NB4 (cell line): ENCODE measurements at regions not wholly inside any gene's neighbourhood (a gene's known extent, or its start where the extent isn't known, plus 50 kb on each side); places are given as distances from the start of the nearest gene placed in this dataset.

Source experiments
- DNase-seq: peaks from one replicate; pipeline ENCODE4 v3.0.0; 2010; ENCODE audit warnings: low read depth
- H3K4me3 ChIP-seq: one replicate; pipeline ENCODE4 v1.5.1; 2011; ENCODE audit warnings: mild to moderate bottlenecking, low read depth, low read length, moderate library complexity
- MYC ChIP-seq: IDR thresholded peaks from 2 replicates; pipeline ENCODE4 v1.6.1; 2011; ENCODE audit warnings: low read depth, low read length
- POLR2A ChIP-seq: IDR thresholded peaks from 2 replicates; pipeline ENCODE4 v1.6.1; 2011; ENCODE audit warnings: mild to moderate bottlenecking; ENCODE audit not compliant: insufficient read length; ENCODE audit errors: extremely low read depth
- TF ChIP-seq, protein P1 (sequence below): IDR thresholded peaks from one replicate; pipeline ENCODE4 v1.5.1; 2012; ENCODE audit warnings: low read depth, low read length
- TF ChIP-seq, protein P2 (sequence below): IDR thresholded peaks from 2 replicates; pipeline ENCODE4 v1.6.1; 2011; ENCODE audit warnings: low read depth, low read length

DNA sequence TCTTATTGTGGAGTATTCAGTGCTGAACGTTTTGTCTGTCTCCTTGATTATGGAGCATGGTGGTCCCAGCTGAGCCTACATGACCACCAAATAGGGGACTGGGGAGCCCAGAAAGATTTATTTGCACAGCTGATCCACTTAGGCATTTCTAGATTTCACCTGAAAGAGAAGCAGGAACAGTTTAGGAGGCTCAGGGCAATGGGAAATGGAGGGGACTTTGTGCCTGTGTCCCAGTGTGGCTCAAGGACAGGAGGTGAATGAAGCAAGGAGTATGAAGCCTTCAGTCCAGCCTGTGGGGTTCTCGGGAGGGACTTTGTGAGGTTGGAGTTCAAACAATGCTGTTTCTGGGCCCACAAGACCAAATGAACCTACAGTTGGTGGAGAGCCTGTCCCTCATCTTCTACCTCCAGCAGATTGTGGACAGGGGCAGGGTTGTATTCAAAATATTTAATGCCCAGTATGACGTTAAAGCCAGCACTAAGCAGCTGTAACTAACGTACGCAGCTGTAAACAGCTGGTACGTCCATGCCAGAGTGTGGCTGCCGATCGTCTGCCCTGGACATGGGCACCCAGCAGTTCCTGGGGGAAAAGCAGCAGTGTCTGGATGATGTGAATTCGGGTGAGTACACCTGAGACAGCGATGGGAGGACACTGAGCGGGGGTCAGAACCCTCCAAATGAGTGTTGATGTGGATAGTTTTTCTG is 164.9 kb upstream of the RAB4A start:
- TF ChIP-seq, protein P1, sequence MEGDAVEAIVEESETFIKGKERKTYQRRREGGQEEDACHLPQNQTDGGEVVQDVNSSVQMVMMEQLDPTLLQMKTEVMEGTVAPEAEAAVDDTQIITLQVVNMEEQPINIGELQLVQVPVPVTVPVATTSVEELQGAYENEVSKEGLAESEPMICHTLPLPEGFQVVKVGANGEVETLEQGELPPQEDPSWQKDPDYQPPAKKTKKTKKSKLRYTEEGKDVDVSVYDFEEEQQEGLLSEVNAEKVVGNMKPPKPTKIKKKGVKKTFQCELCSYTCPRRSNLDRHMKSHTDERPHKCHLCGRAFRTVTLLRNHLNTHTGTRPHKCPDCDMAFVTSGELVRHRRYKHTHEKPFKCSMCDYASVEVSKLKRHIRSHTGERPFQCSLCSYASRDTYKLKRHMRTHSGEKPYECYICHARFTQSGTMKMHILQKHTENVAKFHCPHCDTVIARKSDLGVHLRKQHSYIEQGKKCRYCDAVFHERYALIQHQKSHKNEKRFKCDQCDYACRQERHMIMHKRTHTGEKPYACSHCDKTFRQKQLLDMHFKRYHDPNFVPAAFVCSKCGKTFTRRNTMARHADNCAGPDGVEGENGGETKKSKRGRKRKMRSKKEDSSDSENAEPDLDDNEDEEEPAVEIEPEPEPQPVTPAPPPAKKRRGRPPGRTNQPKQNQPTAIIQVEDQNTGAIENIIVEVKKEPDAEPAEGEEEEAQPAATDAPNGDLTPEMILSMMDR, result no peak
- TF ChIP-seq, protein P2, sequence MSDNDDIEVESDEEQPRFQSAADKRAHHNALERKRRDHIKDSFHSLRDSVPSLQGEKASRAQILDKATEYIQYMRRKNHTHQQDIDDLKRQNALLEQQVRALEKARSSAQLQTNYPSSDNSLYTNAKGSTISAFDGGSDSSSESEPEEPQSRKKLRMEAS, result no peak
- TF ChIP-seq POLR2A (no peak), MYC (no peak)
- no peak for DNase-seq
- no peak overlapping the region for H3K4me3 ChIP-seq

DNA sequence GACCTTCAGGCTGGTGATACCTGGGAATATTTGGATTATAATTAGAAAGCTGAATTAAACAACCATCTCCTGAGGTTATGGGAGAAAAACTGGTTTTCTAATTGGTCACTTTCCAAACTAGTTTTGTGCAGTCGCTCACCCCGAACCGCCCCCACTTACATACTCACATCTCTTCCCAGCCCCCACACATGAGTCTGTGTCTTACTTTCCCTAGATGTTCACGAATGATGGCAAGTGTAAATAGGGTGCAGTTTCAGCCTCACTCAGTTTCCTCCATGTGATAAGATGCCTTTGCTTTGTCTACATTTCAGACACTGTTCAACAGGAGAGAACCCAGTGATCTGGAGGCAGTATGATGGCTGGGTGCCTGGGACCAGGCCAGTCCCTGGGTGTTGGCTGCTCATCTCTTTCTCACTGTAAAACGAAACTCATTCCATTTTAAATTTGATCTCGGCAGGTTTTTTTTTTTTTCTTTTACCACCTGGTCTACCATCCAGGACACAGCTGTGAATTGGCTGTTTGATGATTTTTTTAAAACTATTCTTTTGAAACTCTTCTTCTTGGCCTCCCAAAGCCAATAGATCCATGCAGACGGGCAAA is 164.3 kb upstream of the RAB4A start:
- TF ChIP-seq, protein P2, result no peak
- TF ChIP-seq POLR2A, result no peak
- TF ChIP-seq, protein P1, result no peak
- TF ChIP-seq MYC, result no peak
- DNase-seq, result no peak
- H3K4me3 ChIP-seq, result no peak overlapping the region

GRCh38 chr1:229107304-229107815 is 163.6 kb upstream of the RAB4A start:
- no peak for DNase-seq
- TF ChIP-seq, protein P2, result no peak
- TF ChIP-seq, protein P1, result no peak
- TF ChIP-seq MYC (no peak), POLR2A (no peak)
- no peak overlapping the region for H3K4me3 ChIP-seq

GRCh38 chr1:229107972-229108371 is 162.9 kb upstream of the RAB4A start:
- H3K4me3 ChIP-seq, result no peak overlapping the region
- no peak for DNase-seq
- TF ChIP-seq POLR2A, result no peak
- TF ChIP-seq, protein P1, result no peak
- TF ChIP-seq, protein P2, result no peak
- TF ChIP-seq MYC, result no peak

- H3K4me3 ChIP-seq, result no peak overlapping the region
- DNase-seq, result no peak
- TF ChIP-seq, protein P1, result no peak
- TF ChIP-seq POLR2A (no peak), MYC (no peak)
- TF ChIP-seq, protein P2, result no peak
Observed at GRCh38 chr1:229108598-229109201, 162.2 kb upstream of the RAB4A start.
